Hypothalamus (tissue), 51 donors: ENCODE measurements at regions not wholly inside any gene's neighbourhood (a gene's known extent, or its start where the extent isn't known, plus 50 kb on each side); places are given as distances from the start of the nearest gene placed in this dataset.

Source experiments
- DNase-seq, 51 donors: peaks; one replicate each; lab custom pipeline; 2025; lab: John Stamatoyannopoulos, UW

GRCh38 chr9:93900971-93901861 lies 53.9 kb downstream of the BARX1 start:
- DNase-seq, result no peak

GRCh38 chr9:93900436-93900819 lies 54.7 kb downstream of the BARX1 start:
- no peak for DNase-seq

- no peak for DNase-seq
Measured at GRCh38 chr9:93899609-93900435, 55.3 kb downstream of the BARX1 start.

GRCh38 chr9:93898502-93899426 lies 56.4 kb downstream of the BARX1 start:
- DNase-seq, result no peak

GRCh38 chr9:93898026-93898425 lies 57.1 kb downstream of the BARX1 start:
- no peak for DNase-seq

- no peak for DNase-seq
Measured at GRCh38 chr9:93897075-93897970, 57.8 kb downstream of the BARX1 start.

GRCh38 chr9:93896496-93897033 lies 58.6 kb downstream of the BARX1 start:
- no peak for DNase-seq

- DNase-seq, result no peak
Measured at GRCh38 chr9:93896093-93896492, 59.1 kb downstream of the BARX1 start.

- DNase-seq, result no peak
Measured at GRCh38 chr9:93895535-93895934, 59.6 kb downstream of the BARX1 start.

GRCh38 chr9:93894691-93895079 lies 60.5 kb downstream of the BARX1 start:
- no peak for DNase-seq

- no peak for DNase-seq
Measured at GRCh38 chr9:93893899-93894690, 61.1 kb downstream of the BARX1 start.

GRCh38 chr9:93893194-93893593 lies 62.0 kb downstream of the BARX1 start:
- DNase-seq, result no peak

GRCh38 chr9:93892748-93893147 lies 62.4 kb downstream of the BARX1 start:
- DNase-seq, result no peak

- no peak for DNase-seq
Measured at GRCh38 chr9:93891549-93892310, 63.4 kb downstream of the BARX1 start.

- no peak for DNase-seq
Measured at GRCh38 chr9:93891050-93891449, 64.1 kb downstream of the BARX1 start.

GRCh38 chr9:93890436-93890935 lies 64.7 kb downstream of the BARX1 start:
- no peak for DNase-seq

GRCh38 chr9:93886911-93887310 lies 68.2 kb downstream of the BARX1 start:
- no peak for DNase-seq

- no peak for DNase-seq
Measured at GRCh38 chr9:93884808-93885207, 70.3 kb downstream of the BARX1 start.
